ENCODE measurements at regions not wholly inside any gene's neighbourhood (a gene's known extent, or its start where the extent isn't known, plus 50 kb on each side); places are given as distances from the start of the nearest gene placed in this dataset.
A peak's percentile ranks its signal among the peaks of the same experiment; 100 is the strongest.

- WGBS, 4 donors, result 46 to 59% (median 50%) methylated on average over 6 of the region's 6 CpGs
- TF ChIP-seq CTCF (IDR thresholded peaks at IDR 0.05) (no peak), POLR2A (IDR thresholded peaks at IDR 0.05) (no peak)
- H3K4me3 ChIP-seq, result no peak overlapping the region
- intact Hi-C loops (cut with DNase I), result no loop called here
- no peaks in the 10 kb centered on the region for H3K27me3 ChIP-seq
- no peak overlapping the region for H3K27ac ChIP-seq
- no peaks in the 10 kb centered on the region for H3K9me3 ChIP-seq
- H3K4me1 ChIP-seq, result peaks cover 0 to 7% (median 0%) of the 10 kb centered on the region in 12 donors
- peak in 3 of 4 donors; percentile 20 to 79 (median 58) for ATAC-seq
- no peak for DNase-seq
- H3K36me3 ChIP-seq, result no peaks in the 10 kb centered on the region
Observed at GRCh38 chr2:212905640-212906201, 245.7 kb downstream of the IKZF2 start.

- no peak for ATAC-seq
- H3K27me3 ChIP-seq, result no peaks in the 10 kb centered on the region
- H3K27ac ChIP-seq, result no peak overlapping the region
- no peak for TF ChIP-seq POLR2A (IDR thresholded peaks at IDR 0.05)
- no peak for TF ChIP-seq CTCF (IDR thresholded peaks at IDR 0.05)
- no peak for DNase-seq
- H3K9me3 ChIP-seq, result no peaks in the 10 kb centered on the region
- intact Hi-C loops (cut with DNase I), result no loop called here
- peaks cover 0 to 11% (median 0%) of the 10 kb centered on the region in 12 donors for H3K4me1 ChIP-seq
- no peak overlapping the region for H3K4me3 ChIP-seq
- WGBS, 4 donors, result 80 to 93% (median 84%) methylated on average over 2 of the region's 2 CpGs
- no peaks in the 10 kb centered on the region for H3K36me3 ChIP-seq
Observed at GRCh38 chr2:212904646-212905045, 246.8 kb downstream of the IKZF2 start.

GRCh38 chr2:212903413-212903812 is 248.0 kb downstream of the IKZF2 start:
- intact Hi-C loops (cut with DNase I), result no loop called here
- Histone ChIP-seq H3K4me1 (peaks cover 0 to 11% (median 0%) of the 10 kb centered on the region in 12 donors), H3K27ac (no peak overlapping the region), H3K36me3 (no peaks in the 10 kb centered on the region), H3K9me3 (no peaks in the 10 kb centered on the region), H3K4me3 (no peak overlapping the region), H3K27me3 (no peaks in the 10 kb centered on the region)
- no peak for ATAC-seq
- TF ChIP-seq CTCF (IDR thresholded peaks at IDR 0.05), result no peak
- TF ChIP-seq POLR2A (IDR thresholded peaks at IDR 0.05), result no peak
- DNase-seq, result no peak

GRCh38 chr2:212902421-212902820 is 249.0 kb downstream of the IKZF2 start:
- no peak for ATAC-seq
- no peak for TF ChIP-seq POLR2A (IDR thresholded peaks at IDR 0.05)
- TF ChIP-seq CTCF (IDR thresholded peaks at IDR 0.05), result no peak
- no peak overlapping the region for H3K27ac ChIP-seq
- WGBS, 4 donors, result 75 to 89% (median 83%) methylated on average over 3 of the region's 3 CpGs
- H3K27me3 ChIP-seq, result no peaks in the 10 kb centered on the region
- H3K36me3 ChIP-seq, result no peaks in the 10 kb centered on the region
- intact Hi-C loops (cut with DNase I), result no loop called here
- H3K4me3 ChIP-seq, result no peak overlapping the region
- H3K4me1 ChIP-seq, result peaks cover 0 to 11% (median 0%) of the 10 kb centered on the region in 12 donors
- H3K9me3 ChIP-seq, result no peaks in the 10 kb centered on the region
- no peak for DNase-seq
